ENCODE measurements at regions not wholly inside any gene's neighbourhood (a gene's known extent, or its start where the extent isn't known, plus 50 kb on each side); places are given as distances from the start of the nearest gene placed in this dataset.
"Not testable (repeated sequence)": the region's sequence is repeated elsewhere in the genome, so short reads cannot be mapped to it uniquely, and the experiment has no call there.

GRCh38 chr9:102609461-102609860 is 385.7 kb upstream of the CYLC2 start:
- TF ChIP-seq CTCF (conservative IDR thresholded peaks at IDR 0.05): no peak
- no peak for TF ChIP-seq ZFX (IDR thresholded peaks at IDR 0.05)
- H3K27ac ChIP-seq: no peak overlapping the region

- H3K27ac ChIP-seq: not testable (repeated sequence)
Observed at GRCh38 chr9:102603198-102604195, 391.6 kb upstream of the CYLC2 start.

GRCh38 chr9:102594241-102594640 is 400.9 kb upstream of the CYLC2 start:
- no peak overlapping the region for H3K27ac ChIP-seq
- TF ChIP-seq ZFX (IDR thresholded peaks at IDR 0.05) (no peak), CTCF (conservative IDR thresholded peaks at IDR 0.05) (no peak)

GRCh38 chr9:102587281-102587680 is 407.9 kb upstream of the CYLC2 start:
- H3K27ac ChIP-seq: no peak overlapping the region
- TF ChIP-seq CTCF (conservative IDR thresholded peaks at IDR 0.05) (no peak), ZFX (IDR thresholded peaks at IDR 0.05) (no peak)

- H3K27ac ChIP-seq: no peak overlapping the region
- TF ChIP-seq CTCF (conservative IDR thresholded peaks at IDR 0.05) (no peak), ZFX (IDR thresholded peaks at IDR 0.05) (no peak)
Observed at GRCh38 chr9:102569436-102569835, 425.7 kb upstream of the CYLC2 start.

GRCh38 chr9:102551346-102551745 is 443.8 kb upstream of the CYLC2 start:
- no peak overlapping the region for H3K27ac ChIP-seq
- TF ChIP-seq ZFX (IDR thresholded peaks at IDR 0.05): no peak
- no peak for TF ChIP-seq CTCF (conservative IDR thresholded peaks at IDR 0.05)

- TF ChIP-seq ZFX (IDR thresholded peaks at IDR 0.05) (no peak), CTCF (conservative IDR thresholded peaks at IDR 0.05) (no peak)
Observed at GRCh38 chr9:102550886-102551285, 444.2 kb upstream of the CYLC2 start.

GRCh38 chr9:102550266-102550665 is 444.9 kb upstream of the CYLC2 start:
- no peak overlapping the region for H3K27ac ChIP-seq
- TF ChIP-seq ZFX (IDR thresholded peaks at IDR 0.05): no peak
- TF ChIP-seq CTCF (conservative IDR thresholded peaks at IDR 0.05): no peak

More at GRCh38 chr9:102550886-102551285, 444.2 kb upstream of the CYLC2 start:
- H3K27ac ChIP-seq: no peak overlapping the region

All from C4-2B (cell line).